ENCODE measurements at regions not wholly inside any gene's neighbourhood (a gene's known extent, or its start where the extent isn't known, plus 50 kb on each side); places are given as distances from the start of the nearest gene placed in this dataset.

DNA sequence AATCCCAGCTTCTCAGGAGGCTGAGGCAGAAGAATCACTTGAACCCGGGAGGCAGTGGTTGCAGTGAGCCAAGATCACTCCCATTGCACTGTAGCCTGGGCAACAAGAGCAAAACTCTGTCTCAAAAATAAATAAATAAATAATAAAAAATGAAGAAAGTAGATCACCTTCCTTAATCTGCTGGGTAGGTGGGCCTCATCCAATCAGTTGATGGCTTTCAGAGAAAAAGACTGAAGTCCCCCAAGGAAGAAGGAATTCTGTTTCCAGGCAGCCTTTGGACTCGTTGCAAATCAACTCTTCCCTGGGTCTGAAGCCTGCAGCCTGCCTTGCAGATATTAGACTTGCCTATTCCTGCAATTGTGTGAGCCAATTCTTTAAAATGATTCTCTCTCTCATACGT is 136.5 kb downstream of the TFCP2L1 start:
- Histone ChIP-seq H4K20me1 (ENCODE audit: insufficient read depth, low read length) (no peaks in the 10 kb centered on the region), H2AFZ (ENCODE audit: low read length) (no peak overlapping the region), H3K4me3 (replicated peaks in 1 of 3; ENCODE audit: insufficient read depth in 1 of 3, low read depth in 2 of 3, low read length in 3 of 3) (no peak overlapping the region), H3K9me3 (ENCODE audit: low read length) (no peaks in the 10 kb centered on the region), H3K27ac (ENCODE audit: extremely low read length, insufficient read depth, low read length) (no peak overlapping the region), H3K4me2 (ENCODE audit: low read depth, low read length) (no peak overlapping the region), H3K9ac (ENCODE audit: insufficient read depth, low read depth, low read length) (no peak overlapping the region), H3K79me2 (ENCODE audit: insufficient read depth, low read length) (no peaks in the 10 kb centered on the region), H3K27me3 (ENCODE audit: control insufficient read depth in 1 of 2, insufficient read depth in 2 of 2, low read length in 2 of 2) (peaks cover 2 to 45% of the 10 kb centered on the region in 2 experiments; a peak in 4 of 5 replicates), H3K36me3 (replicated peaks in 1 of 2; ENCODE audit: control insufficient read depth in 1 of 2, insufficient read depth in 2 of 2, low read length in 2 of 2) (no peaks in the 10 kb centered on the region), H3K4me1 (ENCODE audit: insufficient read depth, low read length) (no peaks in the 10 kb centered on the region)
- no TSS peak for BruUV-seq (replicated peaks)
- POLR2A ChIA-PET: no interaction called here
- FAIRE-seq (no peak), ATAC-seq (no peak), DNase-seq (ENCODE audit: low spot score) (no peak)
- in situ Hi-C loops (cut with HindIII; ENCODE audit: extremely low pct_ligation_motif_present, low pct_unique_long_range_greater_than_20kb) (no loop called here), intact Hi-C loops (cut with micrococcal nuclease; ENCODE audit: unreplicated experiment) (no loop called here)
- under 1% methylated on average over 3 of the region's 3 CpGs for WGBS (ENCODE audit: low lambda C conversion rate)
- CTCF ChIA-PET (ENCODE audit: low intra/inter-chr PET ratio, low total read pairs): no interaction called here
- TF ChIP-seq HOXA9 (CRISPR knock-in tag; IDR thresholded peaks at IDR 0.05; ENCODE audit: borderline replicate concordance): no peak
- TF ChIP-seq TAF15 (IDR thresholded peaks at IDR 0.05; ENCODE audit: low read depth, low read length, poor library complexity, severe bottlenecking): no peak
- TF ChIP-seq MAFG (CRISPR knock-in tag; IDR thresholded peaks at IDR 0.05): no peak
- no peak for TF ChIP-seq FOXC1 (CRISPR knock-in tag; IDR thresholded peaks at IDR 0.05; ENCODE audit: borderline replicate concordance)
- TF ChIP-seq NRL (CRISPR knock-in tag; IDR thresholded peaks at IDR 0.05; ENCODE audit: borderline replicate concordance): no peak
- no peak for TF ChIP-seq ZNF547 (CRISPR knock-in tag; IDR thresholded peaks at IDR 0.05)
- TF ChIP-seq, protein P1, sequence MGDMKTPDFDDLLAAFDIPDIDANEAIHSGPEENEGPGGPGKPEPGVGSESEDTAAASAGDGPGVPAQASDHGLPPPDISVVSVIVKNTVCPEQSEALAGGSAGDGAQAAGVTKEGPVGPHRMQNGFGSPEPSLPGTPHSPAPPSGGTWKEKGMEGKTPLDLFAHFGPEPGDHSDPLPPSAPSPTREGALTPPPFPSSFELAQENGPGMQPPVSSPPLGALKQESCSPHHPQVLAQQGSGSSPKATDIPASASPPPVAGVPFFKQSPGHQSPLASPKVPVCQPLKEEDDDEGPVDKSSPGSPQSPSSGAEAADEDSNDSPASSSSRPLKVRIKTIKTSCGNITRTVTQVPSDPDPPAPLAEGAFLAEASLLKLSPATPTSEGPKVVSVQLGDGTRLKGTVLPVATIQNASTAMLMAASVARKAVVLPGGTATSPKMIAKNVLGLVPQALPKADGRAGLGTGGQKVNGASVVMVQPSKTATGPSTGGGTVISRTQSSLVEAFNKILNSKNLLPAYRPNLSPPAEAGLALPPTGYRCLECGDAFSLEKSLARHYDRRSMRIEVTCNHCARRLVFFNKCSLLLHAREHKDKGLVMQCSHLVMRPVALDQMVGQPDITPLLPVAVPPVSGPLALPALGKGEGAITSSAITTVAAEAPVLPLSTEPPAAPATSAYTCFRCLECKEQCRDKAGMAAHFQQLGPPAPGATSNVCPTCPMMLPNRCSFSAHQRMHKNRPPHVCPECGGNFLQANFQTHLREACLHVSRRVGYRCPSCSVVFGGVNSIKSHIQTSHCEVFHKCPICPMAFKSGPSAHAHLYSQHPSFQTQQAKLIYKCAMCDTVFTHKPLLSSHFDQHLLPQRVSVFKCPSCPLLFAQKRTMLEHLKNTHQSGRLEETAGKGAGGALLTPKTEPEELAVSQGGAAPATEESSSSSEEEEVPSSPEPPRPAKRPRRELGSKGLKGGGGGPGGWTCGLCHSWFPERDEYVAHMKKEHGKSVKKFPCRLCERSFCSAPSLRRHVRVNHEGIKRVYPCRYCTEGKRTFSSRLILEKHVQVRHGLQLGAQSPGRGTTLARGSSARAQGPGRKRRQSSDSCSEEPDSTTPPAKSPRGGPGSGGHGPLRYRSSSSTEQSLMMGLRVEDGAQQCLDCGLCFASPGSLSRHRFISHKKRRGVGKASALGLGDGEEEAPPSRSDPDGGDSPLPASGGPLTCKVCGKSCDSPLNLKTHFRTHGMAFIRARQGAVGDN (CRISPR knock-in tag; IDR thresholded peaks at IDR 0.05): no peak
- no peak for TF ChIP-seq RFX1 (IDR thresholded peaks at IDR 0.05)
- no peak for TF ChIP-seq PPARG (CRISPR knock-in tag; conservative IDR thresholded peaks at IDR 0.05)
- no peak for TF ChIP-seq KDM5A (IDR thresholded peaks at IDR 0.05; ENCODE audit: borderline replicate concordance, low read length)
- TF ChIP-seq, protein P2, sequence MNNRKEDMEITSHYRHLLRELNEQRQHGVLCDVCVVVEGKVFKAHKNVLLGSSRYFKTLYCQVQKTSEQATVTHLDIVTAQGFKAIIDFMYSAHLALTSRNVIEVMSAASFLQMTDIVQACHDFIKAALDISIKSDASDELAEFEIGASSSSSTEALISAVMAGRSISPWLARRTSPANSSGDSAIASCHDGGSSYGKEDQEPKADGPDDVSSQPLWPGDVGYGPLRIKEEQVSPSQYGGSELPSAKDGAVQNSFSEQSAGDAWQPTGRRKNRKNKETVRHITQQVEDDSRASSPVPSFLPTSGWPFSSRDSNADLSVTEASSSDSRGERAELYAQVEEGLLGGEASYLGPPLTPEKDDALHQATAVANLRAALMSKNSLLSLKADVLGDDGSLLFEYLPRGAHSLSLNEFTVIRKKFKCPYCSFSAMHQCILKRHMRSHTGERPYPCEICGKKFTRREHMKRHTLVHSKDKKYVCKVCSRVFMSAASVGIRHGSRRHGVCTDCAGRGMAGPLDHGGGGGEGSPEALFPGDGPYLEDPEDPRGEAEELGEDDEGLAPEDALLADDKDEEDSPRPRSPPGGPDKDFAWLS (CRISPR knock-in tag; IDR thresholded peaks at IDR 0.05; ENCODE audit: borderline replicate concordance): no peak
- TF ChIP-seq CCDC6 (CRISPR knock-in tag; IDR thresholded peaks at IDR 0.05): no peak
- TF ChIP-seq ZNF224 (CRISPR knock-in tag; IDR thresholded peaks at IDR 0.05): no peak
- TF ChIP-seq ZNF235 (CRISPR knock-in tag; IDR thresholded peaks at IDR 0.05; ENCODE audit: borderline replicate concordance): no peak
- TF ChIP-seq ETV6 (CRISPR knock-in tag; conservative IDR thresholded peaks at IDR 0.05): no peak
- TF ChIP-seq, protein P3, sequence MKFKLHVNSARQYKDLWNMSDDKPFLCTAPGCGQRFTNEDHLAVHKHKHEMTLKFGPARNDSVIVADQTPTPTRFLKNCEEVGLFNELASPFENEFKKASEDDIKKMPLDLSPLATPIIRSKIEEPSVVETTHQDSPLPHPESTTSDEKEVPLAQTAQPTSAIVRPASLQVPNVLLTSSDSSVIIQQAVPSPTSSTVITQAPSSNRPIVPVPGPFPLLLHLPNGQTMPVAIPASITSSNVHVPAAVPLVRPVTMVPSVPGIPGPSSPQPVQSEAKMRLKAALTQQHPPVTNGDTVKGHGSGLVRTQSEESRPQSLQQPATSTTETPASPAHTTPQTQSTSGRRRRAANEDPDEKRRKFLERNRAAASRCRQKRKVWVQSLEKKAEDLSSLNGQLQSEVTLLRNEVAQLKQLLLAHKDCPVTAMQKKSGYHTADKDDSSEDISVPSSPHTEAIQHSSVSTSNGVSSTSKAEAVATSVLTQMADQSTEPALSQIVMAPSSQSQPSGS (CRISPR knock-in tag; IDR thresholded peaks at IDR 0.05): no peak

All from HepG2 (cell line).